Left colon (tissue), 2 donors: ENCODE measurements at regions not wholly inside any gene's neighbourhood (a gene's known extent, or its start where the extent isn't known, plus 50 kb on each side); places are given as distances from the start of the nearest gene placed in this dataset.

Experiments
- ATAC-seq: fragments of 200-7000 bp; cut with Tn5 transposase; one replicate; pipeline ENCODE4 v1.9.1; 2020; ENCODE audit warnings: mild to moderate bottlenecking, moderate library complexity
- DNase-seq, 2 donors: peaks; one replicate each; pipeline ENCODE4 v3.0.0-alpha.2; 2020
- intact Hi-C, 2 donors: fragments of 100-400 bp; cut with DNase I in 1 of 2; cut with micrococcal nuclease in 1 of 2; formaldehyde crosslinking; loops; one replicate each; pipeline versions ENCODE4 v1.11.2 to v1.14.0; 2022; cut with DNase I, micrococcal nuclease
- donor health status: DM: no; HTN: no; CAD: no.
- donor health status: DM: yes; HTN: yes; CAD: no.

- ATAC-seq (no peak), DNase-seq (no peak)
- intact Hi-C loops = no loop called here
Observed at GRCh38 chr1:56375326-56375804, 204.0 kb downstream of the PLPP3 start.

- no peak for ATAC-seq
- no peak for DNase-seq
- intact Hi-C loops = no loop called here
Observed at GRCh38 chr1:56374026-56374974, 205.1 kb downstream of the PLPP3 start.

- intact Hi-C loops = no loop called here
- DNase-seq = no peak
- no peak for ATAC-seq
Observed at GRCh38 chr1:56370513-56370912, 208.8 kb downstream of the PLPP3 start.

GRCh38 chr1:56363007-56363770, 216.2 kb downstream of the PLPP3 start:
- intact Hi-C loops = no loop called here
- ATAC-seq = no peak
- no peak for DNase-seq

GRCh38 chr1:56360021-56360420, 219.3 kb downstream of the PLPP3 start:
- DNase-seq = no peak
- intact Hi-C loops = no loop called here
- no peak for ATAC-seq

- no peak for ATAC-seq
- intact Hi-C loops = no loop called here
- no peak for DNase-seq
Observed at GRCh38 chr1:56359056-56359455, 220.3 kb downstream of the PLPP3 start.

GRCh38 chr1:56357927-56358690, 221.3 kb downstream of the PLPP3 start:
- DNase-seq (no peak), ATAC-seq (no peak)
- intact Hi-C loops = no loop called here

- no peak for ATAC-seq
- DNase-seq = no peak
- intact Hi-C loops = no loop called here
Observed at GRCh38 chr1:56356376-56356990, 222.9 kb downstream of the PLPP3 start.

- ATAC-seq (no peak), DNase-seq (no peak)
- intact Hi-C loops = no loop called here
Observed at GRCh38 chr1:56355918-56356317, 223.4 kb downstream of the PLPP3 start.

GRCh38 chr1:56355422-56355821, 223.9 kb downstream of the PLPP3 start:
- intact Hi-C loops = no loop called here
- ATAC-seq (no peak), DNase-seq (no peak)

GRCh38 chr1:56345831-56346230, 233.5 kb downstream of the PLPP3 start:
- no peak for ATAC-seq
- intact Hi-C loops = no loop called here
- DNase-seq = no peak

GRCh38 chr1:56340977-56341376, 238.4 kb downstream of the PLPP3 start:
- no peak for ATAC-seq
- intact Hi-C loops = no loop called here
- no peak for DNase-seq

GRCh38 chr1:56339786-56340465, 239.4 kb downstream of the PLPP3 start:
- ATAC-seq (no peak), DNase-seq (no peak)
- intact Hi-C loops = no loop called here

- intact Hi-C loops = no loop called here
- ATAC-seq (no peak), DNase-seq (no peak)
Observed at GRCh38 chr1:56339093-56339492, 240.3 kb downstream of the PLPP3 start.

GRCh38 chr1:56336982-56337381, 242.4 kb downstream of the PLPP3 start:
- no peak for DNase-seq
- intact Hi-C loops = no loop called here

GRCh38 chr1:56335394-56335793, 244.0 kb downstream of the PLPP3 start:
- intact Hi-C loops = no loop called here
- ATAC-seq (no peak), DNase-seq (no peak)

More at GRCh38 chr1:56336982-56337381, 242.4 kb downstream of the PLPP3 start:
- no peak for ATAC-seq

GRCh38 chr1:56334047-56334446, 245.3 kb downstream of the PLPP3 start:
- intact Hi-C loops = no loop called here
- ATAC-seq = no peak
- no peak for DNase-seq

- DNase-seq = no peak
- no peak for ATAC-seq
- intact Hi-C loops = no loop called here
Observed at GRCh38 chr1:56333461-56333860, 245.9 kb downstream of the PLPP3 start.
